ENCODE measurements at regions not wholly inside any gene's neighbourhood (a gene's known extent, or its start where the extent isn't known, plus 50 kb on each side); places are given as distances from the start of the nearest gene placed in this dataset.

- Histone ChIP-seq H4K20me1 (ENCODE audit: low read length) (no peaks in the 10 kb centered on the region), H3K79me2 (ENCODE audit: low read length) (no peaks in the 10 kb centered on the region), H3K4me2 (ENCODE audit: low read length) (no peak overlapping the region), H3K9ac (ENCODE audit: low read length) (no peak overlapping the region), H3K9me2 (replicated peaks; ENCODE audit: low read length) (no peaks in the 10 kb centered on the region), H3K36me3 (ENCODE audit: low read depth, low read length) (no peaks in the 10 kb centered on the region), H3K27me3 (ENCODE audit: low read length) (peaks cover 17% of the 10 kb centered on the region), H3K4me1 (ENCODE audit: insufficient read depth, low read length) (no peaks in the 10 kb centered on the region), H2AFZ (ENCODE audit: low read length) (no peak overlapping the region), H3K9me3 (ENCODE audit: low read length) (no peaks in the 10 kb centered on the region), H3F3A (ENCODE audit: low read length, unreplicated experiment) (no peaks in the 10 kb centered on the region), H3K27ac (ENCODE audit: low read length) (no peak overlapping the region), H3K4me3 (ENCODE audit: low read length) (no peak overlapping the region)
- DNase-seq, result no peak
- ATAC-seq, result no peak
- ChIA-PET CTCF (no interaction called here), POLR2A (ENCODE audit: unreplicated experiment) (no interaction called here)
- no TSS peak for BruUV-seq (replicated peaks)
- intact Hi-C loops (cut with micrococcal nuclease), result no loop called here
- no peak for TF ChIP-seq EZH2 (IDR thresholded peaks at IDR 0.05; ENCODE audit: low read length, unreplicated experiment)
- no peak for TF ChIP-seq EZH2phosphoT487 (IDR thresholded peaks at IDR 0.05; ENCODE audit: borderline replicate concordance, low read length)
- no peak for TF ChIP-seq CTCF (conservative IDR thresholded peaks at IDR 0.05; ENCODE audit: low read depth, low read length)
Measured at GRCh38 chr7:25779002-25779546, 372.9 kb upstream of the NFE2L3 start.

GRCh38 chr7:25780904-25781303 is 371.1 kb upstream of the NFE2L3 start:
- ATAC-seq (no peak), DNase-seq (no peak)
- Histone ChIP-seq H3F3A (ENCODE audit: low read length, unreplicated experiment) (no peaks in the 10 kb centered on the region), H3K9me3 (ENCODE audit: low read length) (no peaks in the 10 kb centered on the region), H3K27ac (ENCODE audit: low read length) (no peak overlapping the region), H3K9me2 (replicated peaks; ENCODE audit: low read length) (no peaks in the 10 kb centered on the region), H4K20me1 (ENCODE audit: low read length) (no peaks in the 10 kb centered on the region), H3K79me2 (ENCODE audit: low read length) (no peaks in the 10 kb centered on the region), H3K27me3 (ENCODE audit: low read length) (0 out of 2 replicates have a peak, but pooled peaks cover 11% of the 10 kb centered on the region), H3K4me3 (ENCODE audit: low read length) (no peak overlapping the region), H3K9ac (ENCODE audit: low read length) (no peak overlapping the region), H3K36me3 (ENCODE audit: low read depth, low read length) (no peaks in the 10 kb centered on the region), H3K4me1 (ENCODE audit: insufficient read depth, low read length) (no peaks in the 10 kb centered on the region), H3K4me2 (ENCODE audit: low read length) (no peak overlapping the region), H2AFZ (ENCODE audit: low read length) (no peak overlapping the region)
- no peak for TF ChIP-seq EZH2 (IDR thresholded peaks at IDR 0.05; ENCODE audit: low read length, unreplicated experiment)
- TF ChIP-seq EZH2phosphoT487 (IDR thresholded peaks at IDR 0.05; ENCODE audit: borderline replicate concordance, low read length), result no peak
- no peak for TF ChIP-seq CTCF (conservative IDR thresholded peaks at IDR 0.05; ENCODE audit: low read depth, low read length)
- intact Hi-C loops (cut with micrococcal nuclease), result no loop called here
- BruUV-seq (replicated peaks), result no TSS peak
- POLR2A ChIA-PET (ENCODE audit: unreplicated experiment), result no interaction called here
- CTCF ChIA-PET, result no interaction called here

- Histone ChIP-seq H3K36me3 (ENCODE audit: low read depth, low read length) (no peaks in the 10 kb centered on the region), H2AFZ (ENCODE audit: low read length) (no peak overlapping the region), H3K79me2 (ENCODE audit: low read length) (no peaks in the 10 kb centered on the region), H3K4me1 (ENCODE audit: insufficient read depth, low read length) (no peaks in the 10 kb centered on the region), H3K9me2 (replicated peaks; ENCODE audit: low read length) (no peaks in the 10 kb centered on the region), H3F3A (ENCODE audit: low read length, unreplicated experiment) (no peaks in the 10 kb centered on the region), H3K4me2 (ENCODE audit: low read length) (no peak overlapping the region), H3K27ac (ENCODE audit: low read length) (no peak overlapping the region), H3K9me3 (ENCODE audit: low read length) (no peaks in the 10 kb centered on the region), H3K9ac (ENCODE audit: low read length) (no peak overlapping the region), H3K27me3 (ENCODE audit: low read length) (0 out of 2 replicates have a peak, but pooled peaks cover 8% of the 10 kb centered on the region), H3K4me3 (ENCODE audit: low read length) (no peak overlapping the region), H4K20me1 (ENCODE audit: low read length) (no peaks in the 10 kb centered on the region)
- no TSS peak for BruUV-seq (replicated peaks)
- ChIA-PET CTCF (no interaction called here), POLR2A (ENCODE audit: unreplicated experiment) (no interaction called here)
- intact Hi-C loops (cut with micrococcal nuclease), result no loop called here
- TF ChIP-seq EZH2 (IDR thresholded peaks at IDR 0.05; ENCODE audit: low read length, unreplicated experiment) (no peak), CTCF (conservative IDR thresholded peaks at IDR 0.05; ENCODE audit: low read depth, low read length) (no peak), EZH2phosphoT487 (IDR thresholded peaks at IDR 0.05; ENCODE audit: borderline replicate concordance, low read length) (no peak)
- ATAC-seq (no peak), DNase-seq (no peak)
Measured at GRCh38 chr7:25781704-25782103, 370.3 kb upstream of the NFE2L3 start.

All from PC-3 (cell line).